ENCODE measurements at regions not wholly inside any gene's neighbourhood (a gene's known extent, or its start where the extent isn't known, plus 50 kb on each side); places are given as distances from the start of the nearest gene placed in this dataset.

- TF ChIP-seq POLR2A (IDR thresholded peaks at IDR 0.05; ENCODE audit: low read length) (no peak), GATA1 (IDR thresholded peaks at IDR 0.05; ENCODE audit: low read depth, low read length) (no peak)
These were observed 233.4 kb downstream of the SPTSSA start for GRCh38 chr14:34228650-34228976.
